ENCODE measurements at regions not wholly inside any gene's neighbourhood (a gene's known extent, or its start where the extent isn't known, plus 50 kb on each side); places are given as distances from the start of the nearest gene placed in this dataset.

DNA sequence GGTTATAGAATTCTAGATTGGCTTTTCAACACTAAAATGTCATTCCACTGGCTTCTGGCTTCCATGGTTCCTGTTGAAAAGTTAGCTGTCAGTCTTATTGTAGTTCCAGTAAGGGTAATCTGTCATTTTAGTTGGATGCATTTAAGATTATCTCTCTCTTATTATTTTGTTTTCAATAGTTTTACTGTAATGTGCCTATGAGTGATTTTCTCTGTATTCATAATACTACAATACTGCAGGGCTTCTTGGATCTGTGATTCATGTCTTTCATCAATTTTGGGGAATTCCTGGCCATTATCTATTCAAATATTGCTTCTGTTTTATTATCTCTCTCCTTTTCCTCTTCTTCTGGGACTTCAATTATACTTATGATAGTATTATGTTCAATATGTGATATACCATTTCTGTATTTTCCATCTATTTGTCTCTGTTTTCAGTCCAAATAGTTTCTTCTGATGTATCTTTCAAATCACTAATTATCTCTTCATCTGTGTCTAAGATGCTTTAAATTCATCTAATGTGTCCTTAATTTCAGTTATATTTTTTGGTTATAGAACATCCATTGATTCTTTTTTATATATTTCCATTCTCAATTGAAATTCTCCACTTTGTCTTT is 101.5 kb downstream of the KCTD15 start:
- no peak for DNase-seq (ENCODE audit: low read depth in 2 of 3, low spot score in 1 of 3)

GRCh38 chr19:33900817-33901216 is 104.1 kb downstream of the KCTD15 start:
- no peak for DNase-seq (ENCODE audit: low read depth in 2 of 3, low spot score in 1 of 3)

- DNase-seq (ENCODE audit: low read depth in 2 of 3, low spot score in 1 of 3) = no peak
These were observed 105.7 kb downstream of the KCTD15 start for GRCh38 chr19:33902395-33902794.

DNA sequence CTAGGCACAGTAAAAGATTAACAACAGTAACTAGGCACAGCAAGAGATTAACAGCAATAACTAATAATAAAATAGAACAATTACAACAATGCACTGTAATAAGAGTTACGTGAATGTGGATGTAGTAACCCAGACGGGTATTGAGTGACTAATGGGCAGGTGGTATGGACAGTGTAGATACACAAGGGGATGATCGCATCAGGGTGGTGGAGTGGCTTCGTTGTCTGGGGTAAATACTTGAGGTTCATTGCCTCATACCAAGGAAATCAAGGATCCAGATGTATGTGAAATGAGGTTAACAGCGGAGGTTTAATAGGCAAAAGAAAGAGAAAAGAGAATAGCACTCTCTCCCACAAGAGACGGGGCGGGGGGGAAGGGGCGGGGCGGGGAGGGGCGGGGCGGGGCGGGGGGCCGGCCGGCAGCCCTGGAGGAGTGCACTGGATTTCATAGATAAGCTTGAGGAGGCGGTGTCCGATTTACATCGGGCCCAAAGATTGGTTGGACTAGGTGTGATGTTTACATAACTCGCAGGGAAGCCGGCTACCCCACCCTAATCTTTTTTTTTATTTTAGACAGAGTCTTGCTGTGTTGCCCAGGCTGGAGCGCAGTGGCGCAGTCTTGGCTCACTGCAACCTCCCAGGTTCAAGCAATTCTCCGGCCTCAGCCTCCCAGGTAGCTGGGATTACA is 106.3 kb downstream of the KCTD15 start:
- DNase-seq (ENCODE audit: low read depth in 2 of 3, low spot score in 1 of 3) = no peak

GRCh38 chr19:33903489-33903850 is 106.8 kb downstream of the KCTD15 start:
- no peak for DNase-seq (ENCODE audit: low read depth in 2 of 3, low spot score in 1 of 3)

- no peak for DNase-seq (ENCODE audit: low read depth in 2 of 3, low spot score in 1 of 3)
These were observed 108.0 kb downstream of the KCTD15 start for GRCh38 chr19:33904681-33905080.

GRCh38 chr19:33905473-33905936 is 108.8 kb downstream of the KCTD15 start:
- DNase-seq (ENCODE audit: low read depth in 2 of 3, low spot score in 1 of 3) = no peak

DNA sequence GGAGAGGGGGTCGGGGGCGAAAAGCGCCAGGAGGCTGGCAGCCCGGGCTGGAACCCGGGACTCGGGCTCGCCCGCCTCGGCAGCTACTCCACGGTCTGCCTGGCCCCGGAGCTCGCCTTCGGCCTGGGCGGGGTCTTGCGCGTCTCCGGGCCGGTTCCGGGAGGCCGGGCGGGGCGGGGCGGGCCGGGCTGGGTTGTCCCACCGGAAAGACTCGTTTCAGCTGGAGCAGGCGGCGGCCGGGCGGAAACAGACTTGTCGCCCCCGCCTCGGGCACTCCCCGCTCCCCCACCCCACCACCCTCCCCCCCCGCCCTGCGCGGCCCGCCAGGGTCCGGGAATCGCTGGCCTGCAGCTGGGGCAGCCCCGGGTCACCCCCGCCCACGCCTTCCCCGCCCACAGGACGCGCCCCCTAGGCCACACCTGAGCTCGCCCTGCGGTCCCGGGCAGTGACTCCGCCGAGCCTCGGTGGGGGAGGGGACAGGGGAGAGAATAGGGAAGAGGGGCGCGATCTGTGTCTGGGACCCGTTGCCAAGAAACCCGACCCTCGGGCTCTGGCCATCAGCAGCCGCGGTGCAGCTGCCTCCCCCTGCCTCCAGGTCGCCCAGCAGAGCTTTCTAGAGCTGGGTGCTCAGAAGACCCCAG is 109.4 kb downstream of the KCTD15 start:
- DNase-seq (ENCODE audit: low read depth in 2 of 3, low spot score in 1 of 3) = no peak

- no peak for DNase-seq (ENCODE audit: low read depth in 2 of 3, low spot score in 1 of 3)
These were observed 110.1 kb downstream of the KCTD15 start for GRCh38 chr19:33906578-33907335.

DNA sequence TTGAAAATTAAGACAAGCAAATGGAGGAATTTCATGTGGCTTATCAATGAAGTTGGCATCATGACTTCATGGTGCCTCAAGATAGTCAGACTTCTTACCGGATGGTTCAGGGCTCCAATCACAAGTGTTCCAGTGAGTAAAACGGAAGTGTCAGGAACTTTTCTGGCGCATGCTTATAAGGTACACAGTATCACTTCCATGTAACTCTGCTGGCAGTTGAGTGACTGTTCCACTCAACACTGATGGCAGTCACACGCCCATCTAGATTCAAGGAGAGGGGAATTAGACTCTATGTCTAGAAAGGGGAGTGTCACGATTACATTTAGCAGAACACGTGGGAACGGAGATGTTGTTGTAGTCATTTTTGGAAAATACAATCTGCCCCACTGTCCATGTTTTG is 114.3 kb downstream of the KCTD15 start:
- no peak for DNase-seq (ENCODE audit: low read depth in 2 of 3, low spot score in 1 of 3)

DNA sequence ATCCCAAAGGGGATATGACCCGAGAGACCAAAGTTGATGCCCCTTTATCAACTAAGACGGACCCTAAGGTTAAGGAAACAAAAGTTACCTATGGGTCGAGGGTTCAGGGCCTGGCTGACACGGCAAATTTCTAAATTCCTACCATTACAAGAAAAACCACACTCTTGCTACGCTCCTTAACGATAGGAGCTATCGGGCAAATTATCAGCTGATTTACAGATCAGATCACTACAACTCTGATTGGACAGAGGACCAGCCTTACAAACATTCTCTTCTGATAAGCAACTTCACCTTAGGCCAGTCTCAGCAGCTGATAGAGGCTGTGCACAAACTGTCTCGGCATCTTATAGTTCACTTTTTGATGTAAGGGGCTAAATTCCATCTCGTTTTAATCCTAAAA is 117.9 kb downstream of the KCTD15 start:
- no peak for DNase-seq (ENCODE audit: low read depth in 2 of 3, low spot score in 1 of 3)

DNA sequence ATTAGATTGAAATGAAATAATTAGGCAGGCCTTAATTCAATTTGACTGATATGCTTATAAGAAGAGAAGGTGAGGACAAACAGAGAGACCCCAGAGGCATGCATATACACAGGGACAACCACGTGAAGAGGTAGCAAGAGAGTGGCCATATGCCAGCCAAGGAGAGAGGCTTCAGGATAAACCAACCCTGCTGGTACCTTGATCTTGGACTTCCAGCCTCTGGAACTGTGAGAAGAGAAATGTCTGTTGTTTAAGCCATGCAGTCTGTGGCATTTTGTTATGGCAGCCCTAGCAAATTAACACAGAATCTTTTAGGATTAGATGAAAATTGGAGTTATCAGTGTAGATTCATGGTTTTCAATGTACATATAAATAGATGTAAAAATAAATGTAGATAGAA is 120.1 kb downstream of the KCTD15 start:
- no peak for DNase-seq (ENCODE audit: low read depth in 2 of 3, low spot score in 1 of 3)

DNA sequence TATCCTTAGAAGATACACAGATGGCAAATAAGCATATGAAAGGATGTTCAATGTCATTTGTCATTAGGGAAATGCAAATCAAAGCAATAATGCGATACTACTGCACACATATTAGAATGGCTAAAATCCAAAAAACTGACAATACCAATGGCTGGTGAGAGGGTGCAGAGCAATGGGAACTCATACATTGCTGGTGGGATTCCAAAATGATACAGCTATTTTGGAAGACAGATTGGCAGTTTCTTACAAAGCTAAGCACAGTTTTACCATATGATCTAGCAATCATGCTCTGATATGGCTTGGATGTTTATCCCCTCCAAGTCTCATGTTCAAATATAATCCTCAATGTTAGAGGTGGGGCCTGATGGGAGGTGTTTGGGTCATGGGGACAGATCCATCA is 122.6 kb downstream of the KCTD15 start:
- no peak for DNase-seq (ENCODE audit: low read depth in 2 of 3, low spot score in 1 of 3)

GRCh38 chr19:33921165-33921564 is 124.5 kb downstream of the KCTD15 start:
- DNase-seq (ENCODE audit: low read depth in 2 of 3, low spot score in 1 of 3) = no peak

DNA sequence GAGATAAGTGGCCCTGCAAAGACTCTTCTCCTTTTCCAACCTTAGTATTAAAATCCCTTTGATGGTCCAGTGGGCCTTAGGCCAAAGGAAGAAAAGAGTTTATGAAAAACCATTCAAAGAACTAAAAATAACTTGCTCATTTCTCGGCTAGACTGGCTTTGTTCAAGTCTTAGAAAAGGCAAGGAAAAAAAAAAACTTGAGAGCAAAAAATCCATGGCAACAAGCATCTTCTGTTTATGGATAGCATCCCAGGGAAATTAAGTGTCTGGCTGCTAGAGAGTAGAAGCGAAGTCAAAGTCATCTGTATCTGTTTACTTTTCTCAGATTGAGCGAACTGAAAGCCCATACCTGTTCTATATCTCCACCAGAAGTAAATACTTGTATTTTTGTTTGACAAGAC is 129.6 kb downstream of the KCTD15 start:
- DNase-seq (ENCODE audit: low read depth in 2 of 3, low spot score in 1 of 3) = no peak

DNA sequence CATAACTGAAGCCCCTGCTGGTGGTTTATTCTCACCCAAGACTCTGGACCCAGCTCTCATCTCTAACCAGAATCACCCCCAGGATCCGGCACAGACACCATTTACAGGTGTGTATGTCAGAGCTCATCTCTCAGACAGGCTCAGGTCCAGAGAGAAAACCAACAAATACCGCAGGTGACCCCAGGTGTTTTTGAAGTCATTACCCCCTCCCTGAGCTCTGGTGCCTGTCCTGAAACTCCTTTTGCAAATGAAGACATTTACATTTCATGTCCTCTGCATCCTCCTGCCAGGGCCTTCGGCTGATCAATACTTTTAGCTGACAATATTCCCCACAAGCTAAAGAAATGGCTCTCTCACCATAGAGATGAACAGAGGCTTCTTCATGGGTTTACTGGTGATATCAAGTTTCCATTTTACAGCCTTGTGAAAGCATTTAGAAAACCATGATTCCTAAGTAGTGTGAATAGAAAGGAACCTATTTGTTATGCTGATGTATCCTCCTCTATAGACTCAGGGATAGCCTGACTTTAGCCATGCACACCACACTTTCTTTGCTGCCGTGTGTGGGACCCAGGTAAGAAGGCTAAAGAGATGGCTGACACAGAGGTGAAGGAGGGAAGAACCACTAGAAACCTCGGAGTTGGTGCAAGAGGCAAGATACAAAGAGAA is 131.3 kb downstream of the KCTD15 start:
- DNase-seq (ENCODE audit: low read depth in 2 of 3, low spot score in 1 of 3) = no peak

DNA sequence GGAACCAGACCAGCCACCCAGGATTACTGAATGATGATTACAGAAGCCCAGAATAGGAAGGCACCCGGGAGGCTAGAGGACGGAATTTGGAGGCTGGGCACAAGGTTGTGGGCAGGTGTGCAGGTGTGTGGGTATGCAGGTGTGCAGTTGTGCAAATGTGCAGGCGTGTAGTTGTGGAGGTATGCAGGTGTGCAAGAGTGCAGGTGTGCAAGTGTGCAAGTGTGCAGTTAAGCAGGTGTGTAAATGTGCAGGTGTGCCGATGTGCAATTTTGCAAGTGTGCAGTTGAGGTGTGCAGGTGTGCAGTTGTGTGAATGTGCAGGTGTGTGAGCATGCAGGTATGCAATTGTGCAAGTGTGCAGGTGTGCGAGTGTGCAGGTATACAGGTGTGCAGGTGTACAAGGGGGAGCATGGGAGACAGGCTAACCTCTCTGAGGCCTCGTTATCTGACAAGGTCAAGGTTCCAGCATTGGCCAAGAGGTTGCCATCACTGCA is 131.8 kb downstream of the KCTD15 start:
- no peak for DNase-seq (ENCODE audit: low read depth in 2 of 3, low spot score in 1 of 3)

- DNase-seq (ENCODE audit: low read depth in 2 of 3, low spot score in 1 of 3) = no peak
These were observed 137.3 kb downstream of the KCTD15 start for GRCh38 chr19:33933931-33934330.

DNA sequence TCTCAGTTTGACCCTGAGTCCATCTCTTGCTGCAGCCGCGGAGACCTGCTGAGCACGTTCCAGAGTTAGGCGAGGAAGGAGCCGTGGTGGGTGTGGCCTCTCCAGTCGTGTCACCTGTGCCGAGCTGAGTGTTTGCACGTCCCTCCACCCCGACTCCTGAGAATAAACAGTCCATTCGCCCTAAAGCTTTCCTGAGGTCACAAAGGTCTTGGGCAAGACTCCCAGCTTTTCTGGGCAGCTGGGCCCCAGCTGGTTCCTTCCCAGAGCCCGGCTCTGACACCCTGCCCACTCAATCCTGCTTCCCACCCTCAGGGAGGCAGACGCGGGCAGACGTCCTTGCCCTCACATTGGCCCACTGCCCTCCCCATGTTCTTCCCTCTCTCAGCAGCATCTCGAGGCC is 142.2 kb downstream of the KCTD15 start:
- DNase-seq (ENCODE audit: low read depth in 2 of 3, low spot score in 1 of 3) = no peak

GRCh38 chr19:33941133-33941532 is 144.5 kb downstream of the KCTD15 start:
- DNase-seq (ENCODE audit: low read depth in 2 of 3, low spot score in 1 of 3) = no peak
